ENCODE measurements at regions not wholly inside any gene's neighbourhood (a gene's known extent, or its start where the extent isn't known, plus 50 kb on each side); places are given as distances from the start of the nearest gene placed in this dataset.

- TF ChIP-seq CTCF (IDR thresholded peaks at IDR 0.05) (no peak), POLR2A (IDR thresholded peaks at IDR 0.05) (no peak)
These were observed 494.0 kb downstream of the EFNB2 start for GRCh38 chr13:106041445-106041844.

All from lower leg skin (tissue), 3 donors.